ENCODE measurements at regions not wholly inside any gene's neighbourhood (a gene's known extent, or its start where the extent isn't known, plus 50 kb on each side); places are given as distances from the start of the nearest gene placed in this dataset.
"Not testable (repeated sequence)": the region's sequence is repeated elsewhere in the genome, so short reads cannot be mapped to it uniquely, and the experiment has no call there.

DNA sequence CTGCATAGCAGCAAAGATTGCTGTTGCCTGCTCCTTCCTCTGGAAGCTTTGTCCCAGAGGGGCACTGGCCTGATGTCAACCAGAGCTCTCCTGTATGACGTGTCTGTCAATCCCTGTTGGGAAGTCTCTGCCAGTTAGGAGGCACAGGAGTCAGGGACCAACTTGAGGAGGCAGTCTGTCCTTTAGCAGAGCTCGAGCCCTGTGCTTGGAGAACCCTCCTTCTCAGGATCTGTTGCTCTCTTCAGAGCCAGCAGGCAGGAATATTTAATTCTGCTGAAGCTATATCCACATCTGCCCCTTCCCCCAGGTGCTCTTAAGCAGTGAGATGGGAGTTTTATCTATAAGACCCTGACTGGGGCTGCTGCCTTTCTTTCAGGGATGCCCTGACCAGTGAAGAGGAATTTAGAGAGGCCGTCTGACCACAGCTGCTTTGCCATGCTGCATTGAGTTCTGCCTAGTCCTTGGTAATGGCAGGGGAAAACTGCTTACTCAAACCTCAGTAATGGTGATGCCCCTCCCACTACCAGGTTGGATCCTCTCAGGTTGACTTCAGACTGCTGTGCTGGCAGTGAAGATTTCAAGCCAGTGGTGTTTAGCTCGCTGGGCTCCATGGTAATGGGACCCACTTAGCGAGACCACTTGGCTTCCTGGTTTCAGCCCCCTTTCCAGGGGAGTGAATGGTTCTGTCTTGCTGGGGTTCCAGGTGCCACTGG lies 218.6 kb upstream of the SLC38A2 start:
- no peaks in the 10 kb centered on the region for H3K27me3 ChIP-seq
- H3K9me3 ChIP-seq (replicated peaks in 1 of 11): peaks cover 10 to 23% (median 15%) of the 10 kb centered on the region in 11 experiments; a peak in 19 of 22 replicates
- H3K9ac ChIP-seq: no peak overlapping the region
- no peaks in the 10 kb centered on the region for H4K20me1 ChIP-seq
- no peak for TF ChIP-seq Cebpa-rat (IDR thresholded peaks at IDR 0.05)
- no peak overlapping the region for H3K4me3 ChIP-seq
- H3K36me3 ChIP-seq: no peaks in the 10 kb centered on the region
- no peak overlapping the region for H3K4me2 ChIP-seq
- H3K27ac ChIP-seq: no peak overlapping the region
- H3K4me1 ChIP-seq: peaks cover 0 to 5% (median 0%) of the 10 kb centered on the region in 10 experiments; a peak in 1 of 20 replicates

GRCh38 chr12:46585854-46586621 lies 213.5 kb upstream of the SLC38A2 start:
- H3K9ac ChIP-seq: no peak overlapping the region

DNA sequence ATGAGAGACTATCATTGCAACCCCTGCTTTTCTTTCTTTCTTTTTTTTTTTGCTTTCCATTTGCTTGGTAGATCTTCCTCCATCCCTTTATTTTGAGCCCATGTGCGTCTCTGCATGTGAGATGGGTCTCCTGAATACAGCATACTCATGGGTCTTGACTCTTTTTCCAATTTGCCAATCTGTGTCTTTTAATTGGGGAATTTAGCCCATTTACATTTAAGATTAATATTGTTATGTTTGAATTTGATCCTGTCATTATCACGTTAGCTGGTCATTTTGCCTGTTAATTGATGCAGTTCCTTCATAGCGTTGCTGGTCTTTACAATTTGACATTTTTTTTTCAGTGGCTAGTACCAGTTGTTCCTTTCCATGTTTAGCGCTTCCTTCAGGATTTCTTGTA lies 211.5 kb upstream of the SLC38A2 start:
- H3K4me3 ChIP-seq: not testable (repeated sequence)

More at GRCh38 chr12:46585854-46586621, 213.5 kb upstream of the SLC38A2 start:
- Histone ChIP-seq H3K4me1 (peaks cover 0 to 5% (median 0%) of the 10 kb centered on the region in 10 experiments; a peak in 2 of 20 replicates), H3K4me3 (no peak overlapping the region), H4K20me1 (no peaks in the 10 kb centered on the region), H3K27me3 (no peaks in the 10 kb centered on the region), H3K36me3 (no peaks in the 10 kb centered on the region), H3K27ac (no peak overlapping the region), H3K4me2 (no peak overlapping the region; a peak in 1 of 22 replicates), H3K9me3 (replicated peaks in 1 of 11) (peaks cover 15 to 48% (median 26%) of the 10 kb centered on the region in 11 experiments)
- no peak for TF ChIP-seq Cebpa-rat (IDR thresholded peaks at IDR 0.05)

DNA sequence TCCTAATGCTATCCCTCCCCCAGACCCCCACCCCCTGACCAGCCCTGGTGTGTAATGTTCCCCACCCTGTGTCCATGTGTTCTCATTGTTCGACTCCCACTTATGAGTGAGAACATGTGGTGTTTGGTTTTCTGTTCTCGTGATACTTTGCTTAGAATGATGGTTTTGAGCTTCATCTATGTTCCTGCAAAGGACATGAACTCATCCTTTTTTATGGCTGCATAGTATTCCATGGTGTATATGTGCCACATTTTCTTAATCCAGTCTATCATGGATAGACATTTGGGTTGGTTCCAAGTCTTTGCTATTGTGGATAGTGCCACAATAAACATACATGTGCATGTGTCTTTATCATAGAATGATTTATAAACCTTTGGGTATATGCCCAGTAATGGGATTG lies 209.4 kb upstream of the SLC38A2 start:
- H3K9me3 ChIP-seq (replicated peaks in 1 of 11): peaks cover 15 to 50% (median 26%) of the 10 kb centered on the region in 11 experiments
- H3K36me3 ChIP-seq, H4K20me1 ChIP-seq, H3K9ac ChIP-seq, H3K27me3 ChIP-seq, H3K4me2 ChIP-seq, H3K4me3 ChIP-seq, H3K27ac ChIP-seq, H3K4me1 ChIP-seq: not testable (repeated sequence)

More for the DNA sequence above, 211.5 kb upstream of the SLC38A2 start:
- H3K9me3 ChIP-seq (replicated peaks in 1 of 11): peaks cover 15 to 50% (median 26%) of the 10 kb centered on the region in 11 experiments
- not testable (repeated sequence) for H3K9ac ChIP-seq, H3K27ac ChIP-seq, H3K4me2 ChIP-seq, H3K4me1 ChIP-seq, H3K27me3 ChIP-seq, H3K36me3 ChIP-seq, H4K20me1 ChIP-seq

DNA sequence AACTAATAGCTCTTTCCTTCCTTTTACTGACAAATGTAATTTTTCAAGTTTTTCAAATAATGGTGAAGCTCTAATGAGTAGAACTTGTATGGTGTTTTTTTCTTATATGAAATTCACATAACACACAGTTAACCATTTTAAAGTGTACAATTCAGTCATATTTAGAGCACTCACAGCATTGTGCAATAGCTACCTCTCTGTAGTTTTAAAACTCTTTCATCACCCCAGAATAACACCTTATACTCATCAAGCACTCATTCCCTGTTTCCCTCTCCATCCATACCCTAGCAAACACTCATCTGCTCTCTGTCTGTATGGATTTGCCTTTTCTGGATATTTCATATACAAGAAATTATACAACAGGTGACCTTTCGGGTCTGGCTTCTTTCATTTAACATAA lies 207.9 kb upstream of the SLC38A2 start:
- H3K36me3 ChIP-seq: no peaks in the 10 kb centered on the region
- H3K9ac ChIP-seq: no peak overlapping the region
- H3K4me2 ChIP-seq: no peak overlapping the region
- no peak overlapping the region for H3K4me3 ChIP-seq
- H3K27ac ChIP-seq: no peak overlapping the region
- no peaks in the 10 kb centered on the region for H3K27me3 ChIP-seq
- no peak for TF ChIP-seq Cebpa-rat (IDR thresholded peaks at IDR 0.05)
- no peaks in the 10 kb centered on the region for H4K20me1 ChIP-seq
- H3K4me1 ChIP-seq: no peaks in the 10 kb centered on the region
- H3K9me3 ChIP-seq (replicated peaks in 1 of 11): peaks cover 15 to 42% (median 24%) of the 10 kb centered on the region in 11 experiments

DNA sequence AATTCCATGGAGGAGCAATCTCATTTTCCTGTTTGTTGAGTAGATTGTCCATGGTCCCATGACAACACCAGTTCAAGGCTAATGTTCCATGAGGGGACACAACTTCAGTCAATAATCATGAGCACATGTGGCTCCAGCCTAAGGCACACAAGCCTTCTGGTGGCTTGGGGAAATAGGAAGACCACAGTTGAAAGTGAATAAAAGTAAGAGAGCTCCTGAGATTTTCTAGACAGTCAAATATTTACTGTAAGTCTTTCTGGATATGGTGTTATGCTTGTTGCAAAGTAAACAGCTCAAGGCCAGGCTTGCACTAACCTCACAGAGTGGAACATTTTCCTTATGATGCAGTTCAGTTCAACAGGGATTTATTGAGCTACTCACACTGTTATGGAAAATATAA lies 206.9 kb upstream of the SLC38A2 start:
- TF ChIP-seq Cebpa-rat (IDR thresholded peaks at IDR 0.05): no peak
- Histone ChIP-seq H3K27ac (no peak overlapping the region), H3K27me3 (no peaks in the 10 kb centered on the region), H4K20me1 (no peaks in the 10 kb centered on the region), H3K36me3 (no peaks in the 10 kb centered on the region), H3K4me1 (no peaks in the 10 kb centered on the region), H3K9ac (no peak overlapping the region), H3K4me3 (no peak overlapping the region), H3K4me2 (no peak overlapping the region), H3K9me3 (replicated peaks in 1 of 11) (peaks cover 11 to 33% (median 18%) of the 10 kb centered on the region in 11 experiments)

GRCh38 chr12:46578190-46578982 lies 205.8 kb upstream of the SLC38A2 start:
- H3K4me3 ChIP-seq: no peak overlapping the region
- H4K20me1 ChIP-seq: no peaks in the 10 kb centered on the region
- H3K4me1 ChIP-seq: no peaks in the 10 kb centered on the region
- peaks cover under 1 to 22% (median 7%) of the 10 kb centered on the region in 11 experiments; a peak in 13 of 22 replicates for H3K9me3 ChIP-seq (replicated peaks in 1 of 11)
- no peaks in the 10 kb centered on the region for H3K36me3 ChIP-seq
- H3K27ac ChIP-seq: no peak overlapping the region
- H3K4me2 ChIP-seq: no peak overlapping the region
- no peak overlapping the region for H3K9ac ChIP-seq
- TF ChIP-seq Cebpa-rat (IDR thresholded peaks at IDR 0.05): no peak
- no peaks in the 10 kb centered on the region for H3K27me3 ChIP-seq

- Histone ChIP-seq H3K4me2 (no peak overlapping the region), H3K9ac (no peak overlapping the region), H3K27me3 (no peaks in the 10 kb centered on the region), H3K4me1 (no peaks in the 10 kb centered on the region), H3K36me3 (no peaks in the 10 kb centered on the region), H4K20me1 (no peaks in the 10 kb centered on the region), H3K27ac (no peak overlapping the region), H3K4me3 (no peak overlapping the region), H3K9me3 (replicated peaks in 1 of 11) (peaks cover 0 to 11% (median 3%) of the 10 kb centered on the region in 11 experiments; a peak in 10 of 22 replicates)
- TF ChIP-seq Cebpa-rat (IDR thresholded peaks at IDR 0.05): no peak
Observed at GRCh38 chr12:46577063-46577776, 204.6 kb upstream of the SLC38A2 start.

- TF ChIP-seq Cebpa-rat (IDR thresholded peaks at IDR 0.05): no peak
- H4K20me1 ChIP-seq: no peaks in the 10 kb centered on the region
- no peak overlapping the region for H3K9ac ChIP-seq
- no peak overlapping the region for H3K27ac ChIP-seq
- no peak overlapping the region for H3K4me3 ChIP-seq
- H3K36me3 ChIP-seq: no peaks in the 10 kb centered on the region
- H3K9me3 ChIP-seq (replicated peaks in 1 of 11): peaks cover 0 to 3% (median 2%) of the 10 kb centered on the region in 11 experiments; a peak in 9 of 22 replicates
- H3K27me3 ChIP-seq: no peaks in the 10 kb centered on the region
- H3K4me1 ChIP-seq: no peaks in the 10 kb centered on the region
- no peak overlapping the region for H3K4me2 ChIP-seq
Observed at GRCh38 chr12:46574847-46575246, 202.3 kb upstream of the SLC38A2 start.
